Cerebellar cortex (tissue), 1 donor: ENCODE measurements at regions not wholly inside any gene's neighbourhood (a gene's known extent, or its start where the extent isn't known, plus 50 kb on each side); places are given as distances from the start of the nearest gene placed in this dataset.
A peak's percentile ranks its signal among the peaks of the same experiment; 100 is the strongest.
"Not testable (repeated sequence)": the region's sequence is repeated elsewhere in the genome, so short reads cannot be mapped to it uniquely, and the experiment has no call there.

Experiments used
- DNase-seq: peaks from one replicate; pipeline ENCODE4 v3.0.0-alpha.2; 2015; ENCODE audit warnings: low spot score

DNA sequence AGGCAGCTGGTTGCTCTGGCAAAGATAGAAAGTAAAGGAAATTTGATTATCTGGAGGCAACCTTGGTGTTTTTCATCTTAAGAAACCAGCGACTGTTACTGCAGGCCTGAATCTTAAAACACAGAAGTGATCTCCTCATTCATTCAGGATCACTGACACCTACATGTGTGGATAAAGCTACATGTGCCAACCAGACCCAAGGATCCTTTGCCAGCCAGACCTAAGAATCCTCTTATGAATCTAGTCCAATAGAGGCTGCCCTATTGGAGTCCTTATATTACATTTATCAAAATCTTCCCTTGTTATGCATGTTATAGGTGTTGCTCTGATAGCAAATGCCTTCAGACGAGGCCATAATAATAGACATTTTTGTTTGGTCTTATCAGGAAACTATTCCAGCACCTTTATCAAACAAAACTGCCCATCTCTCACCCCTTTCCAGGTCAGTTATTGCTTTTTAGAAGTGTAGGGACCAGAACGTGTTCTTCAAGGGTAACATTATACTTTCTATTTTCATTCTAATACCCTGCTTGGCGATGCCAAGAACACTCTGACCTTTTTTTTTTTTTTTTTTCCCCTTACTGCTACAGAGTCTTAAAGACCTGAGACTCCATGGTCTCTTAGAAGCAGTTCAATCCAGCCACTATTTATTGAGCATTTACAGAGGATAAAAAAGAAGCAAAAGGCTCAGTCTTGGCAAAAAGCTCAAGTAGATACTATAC is 175.5 kb upstream of the PTBP2 start:
- DNase-seq: no peak

GRCh38 chr1:96550061-96550460 is 171.5 kb upstream of the PTBP2 start:
- no peak for DNase-seq

- no peak for DNase-seq
Measured at GRCh38 chr1:96552451-96552850, 169.1 kb upstream of the PTBP2 start.

DNA sequence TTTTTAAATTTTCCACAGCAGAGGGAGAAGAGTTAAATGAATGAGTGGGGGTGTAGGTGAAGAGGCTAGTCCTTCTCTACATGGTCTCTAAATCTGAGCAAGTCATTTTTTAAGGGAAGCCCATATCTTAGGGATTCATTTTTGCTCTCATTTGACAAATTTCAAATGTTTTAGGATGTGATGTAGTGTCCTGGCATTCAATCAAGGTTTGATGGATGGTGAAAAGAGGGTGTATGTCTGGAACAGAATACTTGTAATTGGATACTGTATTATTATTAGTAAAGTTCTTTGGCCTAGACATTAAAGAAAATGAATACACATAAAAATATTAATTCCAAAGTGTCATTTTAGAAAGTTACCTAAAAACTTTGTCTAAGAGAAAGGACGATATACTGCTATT is 167.8 kb upstream of the PTBP2 start:
- no peak for DNase-seq

GRCh38 chr1:96554364-96554763 is 167.2 kb upstream of the PTBP2 start:
- DNase-seq: no peak

GRCh38 chr1:96557336-96557735 is 164.2 kb upstream of the PTBP2 start:
- no peak for DNase-seq

GRCh38 chr1:96558635-96559034 is 162.9 kb upstream of the PTBP2 start:
- no peak for DNase-seq

DNA sequence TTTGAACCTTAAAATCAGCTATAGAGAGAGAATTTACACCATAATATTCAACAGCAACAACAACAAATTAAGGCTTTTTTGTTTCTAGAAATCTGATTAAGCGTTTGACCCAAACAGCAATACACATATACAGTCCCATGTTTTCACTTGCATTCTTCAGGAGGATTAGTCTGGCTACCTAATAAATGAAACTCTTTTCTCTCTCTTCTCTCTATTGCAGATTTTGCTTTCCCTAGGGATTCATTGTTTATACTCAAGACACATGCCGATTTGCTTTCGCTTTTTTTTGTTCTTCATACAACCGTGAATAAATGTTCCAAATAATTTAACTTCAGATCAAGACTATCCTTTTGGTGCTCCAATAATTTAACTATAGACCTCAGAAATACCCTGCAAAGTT is 162.4 kb upstream of the PTBP2 start:
- DNase-seq: no peak

DNA sequence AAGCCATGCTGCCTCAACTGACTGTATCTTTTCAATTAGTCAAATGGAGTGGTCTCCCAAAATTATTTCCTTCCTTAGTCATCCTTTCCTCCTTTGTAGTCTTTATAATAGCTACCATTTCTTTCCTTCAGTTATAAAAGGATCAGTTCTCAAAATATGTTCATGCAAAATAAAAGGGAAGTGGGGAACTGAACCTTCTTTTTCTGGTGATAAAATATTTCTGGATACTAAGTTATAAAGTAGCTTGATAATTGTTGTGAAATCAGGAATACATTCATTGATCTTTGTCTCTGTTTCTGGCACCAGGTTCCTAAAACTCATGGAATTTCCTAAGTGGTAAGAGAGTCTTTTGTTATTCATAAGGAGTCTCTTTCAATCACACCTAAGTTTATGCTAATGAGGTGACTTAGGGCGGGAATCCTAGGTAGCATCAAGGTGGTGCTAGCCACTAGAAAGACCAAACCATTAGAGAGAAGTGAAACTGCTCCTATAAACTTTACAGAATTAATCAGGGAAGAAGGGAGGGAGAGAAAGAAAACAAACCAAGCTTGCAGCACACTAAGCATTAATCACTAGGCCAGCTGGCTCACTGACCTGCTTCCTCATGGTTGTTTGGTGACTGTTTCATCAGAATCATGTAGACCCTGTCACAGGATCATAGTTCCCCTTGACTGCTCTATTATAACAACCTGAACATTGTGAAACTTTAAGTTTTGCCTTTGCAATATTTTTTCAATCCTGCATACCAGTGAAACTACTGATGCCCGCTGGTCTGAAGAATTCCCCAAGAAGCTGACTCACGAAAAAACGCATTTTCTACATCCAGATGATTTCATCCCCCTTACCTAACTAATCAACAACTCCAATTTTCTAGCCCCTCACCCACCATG is 161.6 kb upstream of the PTBP2 start:
- DNase-seq: no peak

DNA sequence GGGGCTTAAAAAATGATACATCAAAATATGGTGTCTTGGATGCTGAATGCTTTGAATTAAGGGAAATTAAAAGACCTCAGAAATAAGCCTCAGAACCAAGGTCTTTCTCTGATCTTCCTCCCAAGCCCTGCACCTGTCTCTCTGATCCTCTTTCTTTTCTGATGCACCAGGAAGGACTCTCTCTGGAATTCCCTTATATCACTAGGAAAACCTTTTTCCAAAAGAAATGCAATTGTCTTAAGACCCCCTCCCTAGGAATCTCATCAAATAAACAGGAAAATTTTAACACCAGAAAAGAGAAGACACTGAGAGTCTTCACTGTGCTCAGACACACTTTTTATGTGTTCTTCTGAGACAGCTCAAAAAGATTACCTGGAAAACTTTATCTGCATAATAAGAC is 159.5 kb upstream of the PTBP2 start:
- no peak for DNase-seq

- not testable (repeated sequence) for DNase-seq
Measured at GRCh38 chr1:96564401-96564800, 157.2 kb upstream of the PTBP2 start.

DNA sequence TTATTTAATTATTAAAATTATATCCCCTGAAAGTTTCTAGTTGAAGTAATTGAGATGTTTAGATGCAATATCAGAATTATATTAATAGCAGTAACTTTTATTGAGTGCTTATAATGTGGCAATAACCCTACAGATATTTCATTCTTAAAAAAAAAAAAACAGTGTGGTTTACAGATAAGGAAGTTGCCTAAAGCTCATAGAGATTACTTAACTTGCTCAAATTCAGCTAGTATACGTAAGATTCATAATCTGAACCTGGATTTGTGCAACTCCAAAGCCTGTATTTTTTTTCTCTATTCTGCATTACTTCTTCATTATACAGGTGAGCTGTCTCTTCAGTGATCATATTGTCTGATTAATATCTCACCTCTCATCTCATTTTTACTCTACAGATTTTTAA is 156.0 kb upstream of the PTBP2 start:
- DNase-seq: no peak

DNA sequence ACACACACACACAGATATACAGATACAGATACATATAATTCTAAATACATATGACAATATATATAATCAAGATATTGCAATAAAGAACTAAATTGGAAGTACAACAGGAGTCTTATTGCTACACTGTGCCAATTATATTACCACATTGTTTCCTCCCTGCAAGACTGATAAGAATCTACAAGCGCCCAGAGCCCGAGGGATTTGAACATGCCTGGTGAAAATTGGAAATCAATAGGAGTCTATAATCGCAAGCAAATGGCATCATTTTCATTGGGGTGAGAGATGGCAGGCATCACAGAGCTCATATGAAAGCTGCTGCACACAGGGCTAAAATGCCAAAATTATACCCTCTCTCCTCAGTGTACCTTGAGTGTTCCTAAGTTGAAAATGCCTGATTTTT is 152.9 kb upstream of the PTBP2 start:
- no peak for DNase-seq

GRCh38 chr1:96569288-96569687 is 152.3 kb upstream of the PTBP2 start:
- DNase-seq: no peak

DNA sequence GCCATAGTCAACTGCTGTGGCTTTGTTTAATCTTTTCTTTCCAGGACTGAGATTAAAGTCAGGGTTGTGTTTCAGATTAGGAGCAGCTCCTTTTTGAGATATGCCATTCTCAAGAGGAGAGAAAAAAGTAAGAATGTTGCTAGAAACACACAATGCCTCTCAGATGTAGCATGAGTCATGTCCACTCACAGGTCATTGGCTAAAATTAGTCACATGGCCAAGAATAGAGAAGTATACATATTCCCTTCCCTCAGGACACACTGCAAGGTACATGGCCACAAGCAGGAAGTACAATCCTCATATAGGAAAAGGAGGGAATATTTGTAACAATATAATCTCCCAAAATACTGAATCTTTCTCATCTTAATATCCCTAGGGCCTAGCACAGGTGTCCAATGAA is 141.9 kb upstream of the PTBP2 start:
- no peak for DNase-seq

GRCh38 chr1:96580920-96581319 is 140.7 kb upstream of the PTBP2 start:
- no peak for DNase-seq

GRCh38 chr1:96581772-96582171 is 139.8 kb upstream of the PTBP2 start:
- DNase-seq: no peak

DNA sequence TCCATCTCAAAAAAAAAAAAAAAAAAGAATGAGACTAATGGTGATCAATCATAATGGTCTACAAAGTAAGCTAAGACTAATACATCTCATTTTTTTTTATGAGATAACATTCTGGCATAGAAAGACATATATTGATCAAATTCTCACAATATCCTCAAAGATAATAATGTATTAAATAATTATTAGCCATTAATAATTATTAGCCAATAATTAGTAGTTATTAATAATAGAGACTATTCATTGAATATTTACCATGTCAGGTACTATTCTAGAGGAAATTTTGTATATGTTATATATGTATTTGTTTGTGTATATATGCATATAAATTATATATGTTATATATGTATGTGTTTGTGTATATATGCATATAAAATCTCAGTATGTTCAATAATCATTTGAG is 137.7 kb upstream of the PTBP2 start:
- no peak for DNase-seq

GRCh38 chr1:96587222-96587621 is 134.4 kb upstream of the PTBP2 start:
- no peak for DNase-seq

DNA sequence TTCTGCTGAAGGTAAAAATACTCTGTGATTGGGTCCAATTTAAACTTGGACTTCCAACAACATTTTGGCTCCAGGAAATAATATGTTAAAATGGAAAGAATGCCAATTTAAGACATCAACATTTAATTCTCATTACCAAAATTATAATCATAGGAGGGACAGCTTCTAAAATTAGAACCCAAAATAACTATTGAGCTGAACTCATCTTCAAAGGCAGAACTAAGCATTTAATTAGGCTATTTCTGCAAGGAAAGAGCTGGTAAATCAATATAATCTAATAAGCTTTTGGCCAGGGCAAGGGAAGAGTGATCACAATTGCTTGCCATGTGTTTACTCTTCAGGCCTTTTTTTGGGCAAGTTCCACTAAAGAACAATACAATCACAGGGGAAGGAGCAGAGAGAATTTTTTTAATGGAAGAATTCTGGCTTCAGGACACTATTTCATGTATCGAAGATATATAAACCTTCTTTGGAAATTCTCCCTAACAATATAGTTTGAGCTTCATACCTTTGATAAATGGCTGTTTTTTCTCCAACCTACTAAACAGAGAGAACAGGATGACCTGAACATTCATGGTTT is 133.1 kb upstream of the PTBP2 start:
- DNase-seq: no peak

GRCh38 chr1:96595530-96595929 is 126.1 kb upstream of the PTBP2 start:
- DNase-seq: not testable (repeated sequence)

DNA sequence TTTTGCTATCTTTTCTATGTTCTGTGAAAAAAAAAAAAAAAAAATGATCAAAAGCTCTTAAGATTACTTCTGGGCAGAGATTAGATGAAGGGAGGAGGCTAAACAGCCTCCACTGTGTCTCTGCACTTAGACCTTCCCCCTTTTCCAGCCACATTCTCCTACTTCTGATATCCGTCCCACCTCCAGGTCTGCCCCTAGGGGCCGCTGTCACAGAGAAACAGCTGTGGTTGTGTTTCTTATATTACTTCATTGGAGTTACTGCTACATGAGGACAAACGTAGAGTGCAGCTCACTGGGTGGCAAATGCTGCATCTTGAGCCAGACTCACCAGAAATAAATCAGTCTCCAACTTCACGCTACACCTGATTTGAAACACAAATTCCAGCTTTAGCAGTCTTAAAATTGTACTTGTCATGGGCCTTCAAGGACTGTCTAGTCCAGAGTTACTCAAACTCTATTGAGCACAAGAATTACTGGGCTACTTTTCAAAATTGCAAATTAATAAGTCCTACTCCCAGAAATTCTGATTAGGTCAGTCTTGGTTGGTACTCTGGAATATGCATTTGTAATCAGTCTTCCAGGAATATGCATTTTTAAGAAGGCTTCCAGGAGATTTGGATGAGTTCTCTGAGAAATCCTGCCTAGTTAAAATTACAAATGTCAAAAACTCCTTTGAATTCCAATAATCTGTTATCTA is 125.2 kb upstream of the PTBP2 start:
- DNase-seq: peak; percentile 17

GRCh38 chr1:96597218-96597617 is 124.4 kb upstream of the PTBP2 start:
- no peak for DNase-seq
